ENCODE measurements at regions not wholly inside any gene's neighbourhood (a gene's known extent, or its start where the extent isn't known, plus 50 kb on each side); places are given as distances from the start of the nearest gene placed in this dataset.

- no peak for TF ChIP-seq FOXM1 (IDR thresholded peaks at IDR 0.05; ENCODE audit: borderline replicate concordance, low read depth)
- TF ChIP-seq MAX (IDR thresholded peaks at IDR 0.05) = no peak
- no peak for TF ChIP-seq TAF1 (IDR thresholded peaks at IDR 0.05; ENCODE audit: low read depth)
- TF ChIP-seq EP300 (IDR thresholded peaks at IDR 0.05; ENCODE audit: borderline replicate concordance) = no peak
- TF ChIP-seq REST (IDR thresholded peaks at IDR 0.05; ENCODE audit: low read depth) = no peak
- TF ChIP-seq RAD21 (IDR thresholded peaks at IDR 0.05; ENCODE audit: low read depth) = no peak
- no peak for TF ChIP-seq YY1 (IDR thresholded peaks at IDR 0.05; ENCODE audit: low read depth)
- TF ChIP-seq EGR1 (IDR thresholded peaks at IDR 0.05) = no peak
- TF ChIP-seq TCF12 (IDR thresholded peaks at IDR 0.05; ENCODE audit: low read depth) = no peak
- no peak for TF ChIP-seq TEAD4 (IDR thresholded peaks at IDR 0.05)
Observed at GRCh38 chr6:73901311-73901710, 205.3 kb downstream of the CD109 start.

Measured in Ishikawa (cell line).